A673 (cell line): ENCODE measurements at regions not wholly inside any gene's neighbourhood (a gene's known extent, or its start where the extent isn't known, plus 50 kb on each side); places are given as distances from the start of the nearest gene placed in this dataset.

ENCODE experiments used
- BruUV-seq: library from RNA; stranded (reverse); fragments of 400-500 nt; replicated peaks from 2 replicates; lab custom pipeline; 2021; lab: Mats Ljungman, UMichigan
- CTCF ChIA-PET: fragments of 300-600 bp; sonication (Branson Sonifier 250); formaldehyde crosslinking; loops from one replicate; lab custom pipeline; 2022; ENCODE audit warnings: antibody characterized with exemption; lab: Charles Lee
- POLR2A ChIA-PET: fragments of 300-600 bp; sonication (Branson Sonifier 250); formaldehyde crosslinking; loops from one replicate; lab custom pipeline; 2022; ENCODE audit warnings: antibody characterized with exemption; ENCODE audit not compliant: low non-redundant PET; lab: Charles Lee
- DNase-seq: peaks from one replicate; pipeline ENCODE4 v3.0.0-alpha.2; 2015; ENCODE audit warnings: low spot score
- H3K27ac ChIP-seq: fragments of 200-600 bp; sonication (generic); 2 replicates; pipeline ENCODE4 v1.5.1; 2016; ENCODE audit warnings: mixed run types, low read depth, mild to moderate bottlenecking, mixed read lengths, antibody characterized with exemption, low read length; ENCODE audit not compliant: poor library complexity, severe bottlenecking
- H3K27me3 ChIP-seq: fragments of 200-600 bp; sonication (generic); replicated peaks from 2 replicates; pipeline ENCODE4 v1.6.1; 2017; ENCODE audit warnings: mixed run types, low read depth, mild to moderate bottlenecking, mixed read lengths, antibody characterized with exemption, low read length; ENCODE audit not compliant: insufficient read depth, poor library complexity
- H3K36me3 ChIP-seq: fragments of 200-600 bp; sonication (generic); 2 replicates; pipeline ENCODE4 v1.6.1; 2016; ENCODE audit warnings: mixed run types, mild to moderate bottlenecking, mixed read lengths, antibody characterized with exemption, low read length; ENCODE audit not compliant: insufficient read depth, poor library complexity, severe bottlenecking
- H3K4me1 ChIP-seq: fragments of 200-600 bp; sonication (generic); 2 replicates; pipeline ENCODE4 v1.6.1; 2017; ENCODE audit warnings: mixed run types, mild to moderate bottlenecking, mixed read lengths, antibody characterized with exemption, low read length; ENCODE audit not compliant: insufficient read depth, poor library complexity, severe bottlenecking
- H3K4me3 ChIP-seq: fragments of 200-600 bp; sonication (generic); 2 replicates; pipeline ENCODE4 v1.5.1; 2016; ENCODE audit warnings: low read depth, mixed run types, mild to moderate bottlenecking, mixed read lengths, low read length; ENCODE audit not compliant: poor library complexity, severe bottlenecking
- H3K9me3 ChIP-seq: fragments of 200-600 bp; sonication (generic); 2 replicates; pipeline ENCODE4 v1.6.1; 2016; ENCODE audit warnings: mixed run types, low read depth, mild to moderate bottlenecking, mixed read lengths, antibody characterized with exemption, low read length; ENCODE audit not compliant: poor library complexity, severe bottlenecking
- CTCF ChIP-seq: fragments of 300-800, 200-600 bp; sonication (generic); conservative IDR thresholded peaks from 2 replicates; pipeline ENCODE4 v1.5.1; 2017; ENCODE audit warnings: low read depth, mild to moderate bottlenecking, antibody characterized with exemption, low read length, moderate library complexity, mixed read lengths
- EZH2 ChIP-seq: fragments of 200-600 bp; sonication (generic); IDR thresholded peaks from 2 replicates; pipeline ENCODE4 v1.6.1; 2017; ENCODE audit warnings: borderline replicate concordance, low read depth, mild to moderate bottlenecking, mixed read lengths, antibody characterized with exemption, low read length; ENCODE audit not compliant: poor library complexity, severe bottlenecking
- intact Hi-C: fragments of 100-400 bp; cut with micrococcal nuclease; formaldehyde crosslinking; loops from one replicate; pipeline ENCODE4 v1.10.0; 2022; ENCODE audit not compliant: unreplicated experiment

GRCh38 chr2:19140463-19141208, 217.8 kb downstream of the OSR1 start:
- no peaks in the 10 kb centered on the region for H3K9me3 ChIP-seq
- no TSS peak for BruUV-seq
- H3K4me3 ChIP-seq, result no peak overlapping the region
- no peak overlapping the region for H3K27ac ChIP-seq
- ChIA-PET POLR2A (no interaction called here), CTCF (no interaction called here)
- H3K4me1 ChIP-seq, result no peaks in the 10 kb centered on the region
- H3K27me3 ChIP-seq, result no peaks in the 10 kb centered on the region
- no peaks in the 10 kb centered on the region for H3K36me3 ChIP-seq
- TF ChIP-seq CTCF, result no peak
- TF ChIP-seq EZH2, result no peak
- DNase-seq, result no peak
- intact Hi-C loops, result no loop called here

GRCh38 chr2:19139386-19139785, 219.0 kb downstream of the OSR1 start:
- H3K27me3 ChIP-seq, result no peaks in the 10 kb centered on the region
- ChIA-PET POLR2A (no interaction called here), CTCF (no interaction called here)
- DNase-seq, result no peak
- no TSS peak for BruUV-seq
- H3K36me3 ChIP-seq, result no peaks in the 10 kb centered on the region
- TF ChIP-seq CTCF (no peak), EZH2 (no peak)
- intact Hi-C loops, result no loop called here
- H3K4me1 ChIP-seq, result no peaks in the 10 kb centered on the region
- H3K4me3 ChIP-seq, result no peak overlapping the region
- no peak overlapping the region for H3K27ac ChIP-seq
- no peaks in the 10 kb centered on the region for H3K9me3 ChIP-seq

GRCh38 chr2:19138264-19138825, 220.1 kb downstream of the OSR1 start:
- H3K4me3 ChIP-seq, result no peak overlapping the region
- TF ChIP-seq CTCF (no peak), EZH2 (no peak)
- BruUV-seq, result no TSS peak
- DNase-seq, result no peak
- no peaks in the 10 kb centered on the region for H3K36me3 ChIP-seq
- intact Hi-C loops, result no loop called here
- no peaks in the 10 kb centered on the region for H3K27me3 ChIP-seq
- POLR2A ChIA-PET, result no interaction called here
- H3K27ac ChIP-seq, result no peak overlapping the region
- CTCF ChIA-PET, result no interaction called here
- H3K9me3 ChIP-seq, result no peaks in the 10 kb centered on the region
- no peaks in the 10 kb centered on the region for H3K4me1 ChIP-seq
